SHP77 treated with DMSO at 0.1 percent for 48 hours (cell line): ENCODE measurements at regions not wholly inside any gene's neighbourhood (a gene's known extent, or its start where the extent isn't known, plus 50 kb on each side); places are given as distances from the start of the nearest gene placed in this dataset.

ENCODE experiments used
- DNase-seq: peaks from one replicate; lab custom pipeline; 2025; lab: John Stamatoyannopoulos, UW

DNA sequence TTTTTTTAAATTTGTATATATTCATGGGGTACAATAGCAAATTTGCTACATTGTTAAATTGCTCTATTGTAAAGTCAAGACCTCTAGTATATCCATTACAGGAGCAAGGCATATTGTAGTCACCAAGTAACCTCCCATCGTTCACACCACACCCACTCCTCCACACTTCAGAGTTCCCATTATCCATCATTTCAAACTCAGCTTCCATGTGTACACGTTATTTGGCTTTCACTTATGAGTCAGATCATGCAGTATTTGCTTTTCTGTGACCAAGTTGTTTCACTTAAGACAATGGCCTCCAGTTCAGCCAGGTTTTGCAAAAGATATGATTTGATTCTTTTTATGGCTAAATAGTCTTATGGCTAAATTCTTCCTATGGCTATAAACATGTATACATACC is 2614.2 kb downstream of the PCDH7 start:
- no peak for DNase-seq

DNA sequence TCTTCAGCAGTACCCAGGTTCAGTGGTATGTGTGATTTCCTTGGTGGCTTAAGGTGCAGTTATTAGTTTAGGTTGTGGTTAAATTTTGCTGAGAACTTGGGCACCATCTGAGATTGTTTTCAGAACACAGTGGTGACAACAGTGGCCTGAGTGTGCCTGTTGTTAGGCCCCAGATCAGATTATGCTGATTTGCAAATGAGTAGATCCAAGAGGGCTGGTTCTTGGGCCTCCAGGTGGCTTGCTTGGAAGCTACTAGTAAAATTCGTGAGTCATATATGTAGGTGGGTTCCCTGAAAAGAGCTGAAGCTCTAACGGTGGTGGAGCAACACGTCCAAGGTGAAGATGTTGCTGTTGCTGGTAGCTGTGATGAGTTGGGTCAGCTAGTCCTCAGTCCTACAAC is 2619.6 kb downstream of the PCDH7 start:
- no peak for DNase-seq

DNA sequence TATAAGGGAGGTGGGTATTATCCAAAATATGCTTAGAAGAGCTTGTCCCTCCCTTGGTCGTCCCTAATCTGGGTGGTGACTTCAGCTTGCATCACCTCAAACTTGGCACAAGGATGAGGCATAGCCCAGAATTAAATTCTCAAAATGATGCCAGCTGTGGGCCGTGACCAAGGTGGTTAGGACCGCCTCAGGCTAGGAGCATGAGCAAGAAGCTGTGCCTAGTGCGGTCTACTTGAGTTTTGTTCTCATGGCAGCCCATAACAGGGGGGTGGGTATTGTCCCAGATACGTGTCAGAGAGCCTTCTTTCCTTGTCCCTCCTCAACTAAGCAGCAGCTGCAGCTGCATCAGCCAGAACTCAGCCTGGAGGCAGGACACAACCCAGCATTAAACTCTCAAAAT is 2620.0 kb downstream of the PCDH7 start:
- no peak for DNase-seq

DNA sequence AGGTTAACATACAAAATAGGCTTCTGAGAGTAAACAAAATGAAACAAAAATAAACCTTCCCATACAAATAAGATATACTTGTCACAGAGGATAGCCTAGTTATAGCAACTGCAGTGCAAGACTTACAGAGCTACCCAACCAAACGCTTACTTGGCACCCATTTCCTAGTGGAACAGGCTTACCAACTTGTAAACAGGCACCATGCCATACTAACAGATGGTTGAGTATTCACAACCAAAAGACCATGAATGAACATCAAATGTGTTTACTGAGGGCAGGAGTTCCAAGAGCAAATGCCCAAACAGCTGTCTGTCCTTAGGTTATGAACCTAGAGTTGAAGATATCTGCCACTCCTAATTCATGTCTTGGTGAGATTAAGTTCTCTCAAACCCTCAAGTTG is 2629.2 kb downstream of the PCDH7 start:
- no peak for DNase-seq

DNA sequence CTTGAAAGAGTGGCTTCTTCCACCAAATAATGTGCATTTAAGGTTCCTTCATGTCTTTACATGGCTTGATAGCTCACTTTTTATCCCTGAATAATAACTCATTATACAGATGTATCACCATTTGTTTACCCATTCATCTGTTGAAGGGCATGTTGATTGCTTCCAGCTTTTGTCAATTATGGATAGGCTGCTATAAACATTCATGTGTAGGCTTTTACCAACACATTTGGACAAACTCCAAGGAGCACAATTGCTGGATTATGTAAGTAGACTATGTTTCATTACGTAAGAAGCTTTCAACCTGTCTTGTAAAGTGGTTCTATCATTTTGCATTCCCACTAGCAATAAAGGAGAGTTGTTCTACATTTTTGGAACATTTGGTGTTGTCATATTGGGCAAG is 2637.0 kb downstream of the PCDH7 start:
- no peak for DNase-seq

DNA sequence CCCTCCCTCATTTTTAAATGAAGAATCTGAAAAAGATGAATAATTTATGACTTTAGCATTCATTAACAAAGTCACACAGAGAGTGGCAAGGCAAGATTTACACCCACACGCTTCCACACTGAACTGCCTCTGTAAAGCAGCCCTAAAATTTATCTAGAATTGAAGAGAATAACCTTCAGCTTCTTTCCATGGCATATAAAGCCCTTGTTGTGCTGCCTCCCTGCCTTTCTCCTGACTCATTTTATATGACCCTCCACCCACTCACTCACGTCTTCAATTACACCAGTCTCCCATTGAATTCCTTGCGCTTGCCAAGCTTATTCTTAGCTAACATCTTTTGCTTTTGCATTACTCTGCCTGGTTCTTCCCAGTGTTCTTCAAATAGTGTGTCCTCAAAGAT is 2649.3 kb downstream of the PCDH7 start:
- DNase-seq = no peak

DNA sequence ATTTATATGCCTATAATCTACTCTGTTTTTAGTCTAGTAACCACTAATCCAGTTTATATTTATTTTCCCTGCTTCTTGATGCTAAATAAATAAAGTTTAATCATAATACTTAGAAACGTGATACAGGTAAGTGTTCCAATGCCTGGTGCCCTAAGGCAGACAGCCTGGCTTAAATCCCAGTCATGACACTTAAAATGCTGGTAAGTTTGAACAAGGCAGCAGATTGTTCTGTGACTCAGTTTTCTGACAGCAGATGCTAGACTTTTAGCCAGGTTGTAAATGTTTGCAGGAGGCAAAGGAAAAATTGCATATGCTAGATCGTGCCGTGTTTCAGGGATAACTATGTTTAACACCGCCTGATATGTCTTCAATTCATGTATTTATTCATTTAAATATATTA is 2661.6 kb downstream of the PCDH7 start:
- no peak for DNase-seq

DNA sequence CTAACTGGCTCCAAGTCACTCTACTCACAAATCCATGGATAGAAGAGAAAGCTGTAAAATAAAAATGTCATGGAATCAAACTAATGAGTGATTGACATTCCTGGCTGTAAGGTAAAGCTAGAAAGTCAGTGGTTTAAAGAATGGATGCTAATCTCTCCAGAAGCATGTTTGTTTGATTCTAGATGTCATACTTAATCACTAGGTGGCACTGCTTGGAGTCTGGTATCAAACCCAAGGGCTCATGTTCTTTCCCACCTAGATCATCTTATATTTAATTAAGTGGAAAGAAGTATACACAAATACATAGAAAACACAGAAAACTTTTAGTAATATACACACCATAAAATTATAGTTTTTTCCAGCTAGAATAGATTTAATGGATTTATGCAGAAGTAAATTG is 2666.6 kb downstream of the PCDH7 start:
- no peak for DNase-seq

DNA sequence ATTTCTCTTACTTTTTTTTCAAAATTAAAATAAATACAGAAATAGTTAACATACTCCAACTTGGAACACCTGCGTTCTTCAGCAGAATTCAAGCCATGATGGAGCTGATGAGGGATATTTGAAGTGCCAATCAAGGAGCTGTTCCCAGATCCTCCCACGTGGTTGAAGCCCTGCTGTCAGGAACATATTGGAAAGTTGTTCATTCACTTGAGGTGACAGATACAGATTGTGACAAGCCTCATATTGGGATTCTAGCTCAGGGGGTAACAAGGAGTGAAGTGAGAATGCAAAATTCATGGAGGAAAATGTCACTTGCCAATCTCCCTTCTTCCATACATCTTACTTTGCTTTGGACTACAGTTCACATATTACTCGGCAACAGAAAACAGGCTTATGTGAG is 2670.8 kb downstream of the PCDH7 start:
- DNase-seq = no peak

DNA sequence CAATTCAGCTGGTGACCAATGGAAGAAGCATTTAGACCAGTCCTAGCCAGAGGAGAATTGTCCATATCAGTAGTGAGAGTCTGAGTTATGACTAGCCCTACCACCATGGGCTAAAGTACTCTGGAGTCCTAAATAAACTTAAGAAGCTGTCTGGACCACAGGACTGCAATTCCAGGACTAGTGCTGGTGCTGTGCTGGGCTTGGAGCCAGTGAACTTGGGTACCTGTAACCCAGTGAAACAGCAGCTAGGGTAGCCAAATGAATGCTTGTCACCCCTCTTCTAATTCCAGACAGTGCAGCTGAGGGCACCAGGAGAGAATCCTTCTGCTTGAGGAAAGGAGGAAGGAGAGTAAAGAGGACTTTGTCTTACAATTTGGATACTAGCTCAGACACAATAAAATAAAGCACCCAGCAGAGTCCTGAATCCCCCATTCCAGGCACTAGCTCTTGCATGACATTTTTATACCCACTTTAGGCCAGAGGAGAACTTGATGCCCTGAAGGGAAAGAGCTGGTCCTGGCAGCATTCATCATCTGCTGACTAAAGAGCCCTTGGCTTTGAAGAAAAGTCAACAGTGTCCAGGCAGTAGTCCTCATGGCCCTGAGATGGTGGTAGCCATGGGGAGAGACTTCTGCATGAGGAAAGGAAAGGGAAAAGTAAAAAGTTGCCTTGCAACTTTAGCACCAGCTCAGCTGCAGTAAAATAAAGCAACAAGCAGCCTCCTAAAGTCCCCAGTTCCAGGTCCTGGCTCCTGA is 2675.7 kb downstream of the PCDH7 start:
- DNase-seq = no peak

DNA sequence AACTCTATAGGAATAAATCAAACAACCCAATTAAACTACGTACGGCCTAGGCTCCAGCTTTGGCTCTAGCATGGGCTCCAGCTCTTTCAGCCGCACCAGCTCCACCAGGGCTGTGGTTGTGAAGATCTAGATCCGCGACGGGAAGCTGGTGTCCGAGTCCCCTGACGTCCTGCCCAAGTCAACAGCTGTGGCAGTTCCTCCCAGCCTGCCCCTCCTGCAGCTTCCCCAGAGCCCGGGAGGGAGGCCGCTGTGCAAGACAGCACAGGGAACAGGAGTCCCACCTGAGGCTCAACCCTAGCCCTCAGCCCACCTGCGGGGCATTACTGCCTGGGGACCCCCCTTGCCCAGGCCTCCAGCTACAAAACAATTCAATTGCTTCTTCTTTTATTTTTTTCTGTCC is 2680.3 kb downstream of the PCDH7 start:
- DNase-seq = no peak

DNA sequence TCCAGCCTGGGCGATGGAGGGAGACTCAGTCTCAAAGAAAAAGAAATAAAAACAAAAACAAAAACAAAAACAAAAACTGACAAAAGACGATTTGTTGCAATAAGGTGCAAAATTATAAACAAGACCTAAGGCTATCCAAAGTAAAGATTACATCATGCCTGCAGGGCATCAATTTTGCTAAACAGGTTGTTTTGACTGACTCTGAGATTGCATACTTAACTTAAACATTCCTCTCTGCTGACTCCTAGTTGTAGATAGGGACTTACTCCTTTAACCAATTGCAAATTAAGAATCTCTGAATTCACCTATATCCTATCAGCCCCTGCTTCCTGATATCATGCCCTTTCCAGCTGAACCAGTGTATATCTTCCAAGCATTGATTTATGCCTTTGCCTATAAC is 2687.3 kb downstream of the PCDH7 start:
- DNase-seq = no peak

DNA sequence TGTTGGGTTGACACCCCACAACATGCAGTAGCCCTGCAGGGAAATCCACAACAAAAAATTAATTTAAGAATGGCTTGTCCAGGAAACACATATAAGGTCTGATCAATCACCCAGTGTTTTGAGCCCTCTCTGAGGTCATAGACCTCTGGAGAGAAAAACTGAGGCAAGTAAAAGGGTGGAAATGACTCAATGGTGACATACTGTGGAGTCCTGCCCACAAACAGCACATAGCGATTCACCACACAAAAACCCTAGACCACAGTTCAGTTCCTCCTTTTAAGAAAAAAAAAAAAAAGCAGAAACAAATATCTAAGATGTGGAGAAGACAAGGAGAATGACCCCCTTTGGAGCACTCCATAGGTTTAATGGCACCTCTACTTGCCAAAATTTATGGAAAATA is 2691.0 kb downstream of the PCDH7 start:
- no peak for DNase-seq

DNA sequence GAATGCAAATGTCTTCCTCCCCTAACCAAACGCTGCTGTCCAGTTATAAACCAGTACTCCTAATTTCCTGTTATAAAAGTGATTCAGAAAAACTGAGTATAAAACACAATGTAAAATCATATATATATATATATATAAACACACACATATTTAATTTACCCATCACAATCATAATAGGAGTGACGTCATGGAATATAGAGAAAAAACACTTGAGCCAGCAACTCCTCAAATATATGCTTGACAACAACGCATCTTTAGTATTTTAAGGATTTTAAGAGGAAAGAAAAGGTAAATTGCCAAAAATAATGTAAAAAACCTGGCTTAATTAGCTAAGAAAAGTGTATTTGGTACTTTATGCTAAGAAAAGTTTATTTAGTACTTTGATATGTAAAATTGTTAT is 2701.7 kb downstream of the PCDH7 start:
- DNase-seq = no peak

DNA sequence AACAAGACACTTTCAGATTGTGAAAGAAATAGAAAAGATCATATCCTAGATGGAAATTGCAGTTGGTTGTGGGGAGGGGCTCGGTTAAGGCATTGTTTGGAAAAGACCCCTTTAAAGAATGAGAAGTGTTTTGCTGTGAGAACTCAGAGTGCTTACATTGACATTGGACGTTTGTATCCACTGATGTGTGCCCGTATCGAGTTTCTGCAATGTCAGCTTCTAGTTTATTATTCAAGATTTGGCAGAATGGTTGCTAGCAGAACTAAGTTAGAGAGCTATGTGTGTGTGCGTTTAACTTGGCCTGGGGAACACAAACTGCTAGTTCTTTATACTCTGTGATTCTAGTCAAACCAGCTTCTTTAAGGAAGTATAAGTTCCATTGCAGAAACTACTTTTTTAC is 2702.5 kb downstream of the PCDH7 start:
- no peak for DNase-seq

DNA sequence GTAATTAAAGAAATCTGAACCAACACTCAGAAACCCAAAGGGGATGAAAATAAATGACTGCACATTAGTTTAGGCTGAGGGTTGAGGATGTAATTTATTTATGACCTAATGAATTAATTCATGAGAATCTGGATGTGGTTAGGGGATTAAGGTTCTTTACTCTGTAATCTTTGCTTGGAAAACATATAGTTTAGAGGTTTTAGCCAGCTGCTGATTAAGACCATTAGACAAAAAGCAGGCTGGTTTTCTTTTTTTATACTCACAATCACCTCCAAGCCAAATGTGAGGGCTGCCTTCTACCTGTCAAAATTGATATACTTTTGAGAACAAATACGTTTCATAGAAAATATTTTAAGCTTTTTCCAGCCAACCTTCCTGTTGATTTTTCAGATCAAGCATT is 2705.8 kb downstream of the PCDH7 start:
- DNase-seq = no peak

DNA sequence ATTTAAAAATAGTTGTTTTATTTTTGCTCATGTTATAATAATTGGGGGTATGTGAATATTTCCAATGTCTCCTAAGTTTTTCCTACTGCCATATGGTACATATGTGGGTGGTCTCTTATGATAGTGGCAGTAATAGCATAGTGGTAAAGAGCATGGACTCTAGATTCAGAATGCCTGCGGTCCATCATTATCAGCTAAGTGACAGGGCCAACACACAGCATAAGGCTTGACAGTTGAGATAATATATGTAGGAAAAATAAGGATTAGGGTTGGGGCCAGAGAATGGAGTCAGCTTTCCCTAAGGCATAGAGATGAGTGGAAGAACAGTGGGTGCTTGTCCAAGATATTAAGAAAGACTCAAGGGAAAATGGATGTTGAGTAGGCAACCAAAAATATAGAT is 2707.5 kb downstream of the PCDH7 start:
- no peak for DNase-seq

DNA sequence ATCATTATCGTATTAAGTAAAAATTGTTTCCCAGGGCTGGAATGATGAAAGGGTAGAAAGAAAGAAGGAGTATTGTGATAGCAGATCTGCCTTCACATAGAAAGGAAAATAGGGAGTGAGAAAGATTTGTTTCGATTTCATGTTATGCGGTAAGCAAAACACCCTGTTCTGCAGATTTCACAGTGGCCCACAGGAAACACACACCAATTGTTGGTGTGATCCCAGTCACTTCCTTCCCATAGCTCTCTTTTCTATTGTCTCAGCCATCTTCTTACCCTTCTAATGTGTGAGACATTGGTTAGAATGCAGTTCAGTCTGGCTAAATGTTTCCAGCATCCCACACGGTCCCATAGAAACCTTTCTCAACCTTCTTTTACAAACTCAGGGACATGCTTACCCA is 2709.8 kb downstream of the PCDH7 start:
- no peak for DNase-seq

DNA sequence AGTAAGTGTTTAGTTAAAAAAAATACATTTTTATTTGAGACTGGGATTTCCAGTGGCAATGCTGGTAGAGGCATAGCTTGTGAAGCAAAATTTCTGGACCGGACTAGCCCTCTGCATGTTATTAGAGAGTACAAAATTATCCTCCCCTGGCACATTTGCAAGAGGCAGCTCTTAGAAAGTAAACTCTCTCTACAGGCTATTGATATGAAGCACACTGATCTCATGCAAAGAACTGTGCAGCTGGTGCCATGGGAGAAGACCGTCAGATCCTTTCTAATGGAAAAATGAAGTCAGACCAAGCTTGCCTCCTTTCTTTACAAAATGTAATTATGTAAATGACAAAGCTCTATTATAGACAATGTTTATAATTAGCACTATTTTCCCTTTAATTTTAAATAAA is 2717.2 kb downstream of the PCDH7 start:
- DNase-seq = no peak

DNA sequence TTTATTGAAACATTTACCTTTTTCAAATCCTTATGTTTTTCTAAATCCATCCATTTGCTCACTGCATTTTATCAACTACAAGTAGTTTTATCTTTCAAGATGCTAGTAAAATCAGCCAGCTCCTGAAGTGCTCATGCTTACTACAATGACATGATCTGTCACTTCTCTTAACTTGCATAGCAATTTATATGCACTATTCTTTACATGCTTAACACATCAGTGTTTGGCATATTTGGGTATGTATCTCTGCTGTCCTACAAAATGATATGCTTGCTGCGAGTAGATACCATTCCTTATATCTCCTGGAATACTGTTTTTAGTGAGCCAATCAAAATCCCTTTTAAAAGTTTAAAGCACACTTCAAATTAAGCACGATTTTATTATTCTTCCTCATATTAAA is 2726.8 kb downstream of the PCDH7 start:
- DNase-seq = no peak

DNA sequence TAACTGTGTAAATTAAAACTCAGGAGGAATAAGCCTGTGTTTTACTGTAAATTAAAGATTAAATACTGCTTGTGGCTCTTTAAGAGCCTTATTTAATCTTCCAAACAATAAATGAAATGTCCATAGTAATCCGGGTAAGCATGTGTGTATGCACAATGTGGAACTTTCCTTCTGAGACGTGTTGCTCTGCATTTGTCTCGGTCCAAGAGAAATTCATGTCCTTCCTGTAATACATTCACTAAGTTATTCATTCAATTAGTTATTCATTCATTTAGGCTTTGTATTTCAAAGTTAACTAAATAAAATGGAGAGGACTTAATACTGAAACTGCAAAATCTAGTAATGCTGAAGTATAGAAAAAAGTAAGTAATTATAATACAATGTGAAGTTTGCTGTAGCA is 2728.8 kb downstream of the PCDH7 start:
- no peak for DNase-seq

DNA sequence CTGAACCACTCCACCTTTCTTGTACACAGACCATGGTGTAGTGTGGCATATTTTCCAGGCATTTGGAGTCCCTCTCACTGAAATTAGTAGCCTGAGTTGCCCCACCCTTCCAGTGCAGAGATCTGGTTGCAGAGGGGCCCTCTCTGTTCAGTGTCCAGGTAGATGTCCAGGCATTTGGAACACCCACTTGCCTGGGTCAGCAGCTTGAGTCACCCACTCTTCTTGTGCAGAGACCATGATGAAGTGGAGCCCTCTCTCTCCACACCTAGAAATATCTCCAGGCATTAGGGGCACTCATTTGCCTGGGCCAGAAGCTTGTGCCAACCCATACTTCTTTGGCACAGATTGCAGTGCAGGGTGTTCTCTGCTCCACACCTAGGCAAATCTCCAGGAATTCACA is 2733.3 kb downstream of the PCDH7 start:
- no peak for DNase-seq

DNA sequence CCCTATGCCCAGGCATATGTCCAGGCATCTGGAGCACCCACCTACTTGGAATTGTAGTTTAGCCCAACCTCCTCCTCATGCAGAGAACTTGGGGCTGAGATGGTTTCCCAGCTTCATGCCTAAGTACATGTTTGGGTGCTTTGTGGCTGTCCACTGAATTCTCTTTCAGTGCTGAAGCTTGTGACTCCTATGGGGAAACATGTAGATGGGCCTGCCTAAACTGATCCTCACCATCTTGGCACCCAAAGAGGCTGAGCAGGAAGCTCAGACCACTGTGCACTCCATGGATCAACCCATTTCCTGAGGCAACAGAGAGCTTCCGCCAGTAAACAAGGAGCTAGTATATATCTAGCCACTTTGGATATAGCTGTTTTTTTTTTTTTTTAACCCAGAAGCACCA is 2733.7 kb downstream of the PCDH7 start:
- no peak for DNase-seq

DNA sequence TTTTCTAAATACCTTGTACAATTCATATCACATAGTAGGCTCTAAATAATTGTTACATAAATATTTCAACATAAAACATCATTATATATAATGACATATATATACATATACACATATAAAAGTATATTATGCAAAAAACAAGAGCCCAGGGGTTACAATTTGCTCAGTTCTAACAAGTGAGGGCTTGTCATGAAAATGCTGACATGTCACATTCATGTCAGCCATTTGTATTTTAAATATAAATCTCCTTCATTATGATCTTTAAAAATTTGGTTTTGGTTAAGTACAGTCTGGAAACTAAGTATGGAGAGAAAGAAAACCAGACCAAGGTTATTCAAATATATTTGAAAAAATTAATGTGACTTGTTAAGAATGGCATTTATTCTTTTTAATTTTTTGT is 2745.4 kb downstream of the PCDH7 start:
- DNase-seq = no peak

DNA sequence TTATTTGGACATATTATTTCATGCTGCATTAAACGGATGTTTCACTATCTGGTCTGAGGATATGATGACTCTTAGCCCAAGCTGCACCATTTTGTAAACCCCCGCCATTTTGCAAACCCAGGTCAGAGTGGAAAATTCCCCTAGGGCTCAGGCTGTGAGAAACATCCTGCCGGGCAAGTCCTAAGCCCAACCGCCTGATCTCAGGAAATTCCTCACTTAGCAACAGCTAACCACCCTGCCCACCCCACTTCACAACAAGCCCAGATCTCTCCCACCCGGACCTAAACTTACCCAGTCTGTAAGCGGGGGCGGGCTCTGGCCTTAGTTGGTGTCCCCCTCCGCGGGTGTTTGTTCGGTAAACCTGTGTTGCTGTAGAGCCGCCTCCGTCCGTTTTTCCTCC is 2747.1 kb downstream of the PCDH7 start:
- no peak for DNase-seq
